Mucosa of gallbladder (tissue), 1 donor: ENCODE measurements at regions not wholly inside any gene's neighbourhood (a gene's known extent, or its start where the extent isn't known, plus 50 kb on each side); places are given as distances from the start of the nearest gene placed in this dataset.
"Not testable (repeated sequence)": the region's sequence is repeated elsewhere in the genome, so short reads cannot be mapped to it uniquely, and the experiment has no call there.

Source experiments
- DNase-seq: peaks from one replicate; pipeline ENCODE4 v3.0.0-alpha.2; 2020; ENCODE audit warnings: low spot score
- donor health status: DM: no; HTN: no; CAD: no.

DNA sequence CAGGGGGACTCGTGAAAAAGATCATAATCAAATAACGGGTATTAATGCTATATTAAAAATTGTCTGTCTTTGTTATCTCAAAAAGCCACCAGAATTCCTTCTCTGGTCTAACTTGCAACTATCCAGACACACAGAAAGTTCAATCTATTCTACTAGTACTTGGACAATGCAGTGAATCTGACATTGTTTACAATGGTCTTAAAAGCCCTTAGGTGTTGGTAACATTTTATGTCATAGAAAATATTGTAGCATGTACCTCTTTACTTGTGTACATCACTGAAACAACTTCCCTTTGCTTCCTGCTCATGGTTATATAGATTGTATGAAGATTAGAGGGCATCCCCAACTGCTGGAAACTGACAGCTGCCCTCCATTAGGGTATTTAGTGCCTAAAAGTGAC, 71.1 kb upstream of the PPP3CA start:
- DNase-seq = no peak

DNA sequence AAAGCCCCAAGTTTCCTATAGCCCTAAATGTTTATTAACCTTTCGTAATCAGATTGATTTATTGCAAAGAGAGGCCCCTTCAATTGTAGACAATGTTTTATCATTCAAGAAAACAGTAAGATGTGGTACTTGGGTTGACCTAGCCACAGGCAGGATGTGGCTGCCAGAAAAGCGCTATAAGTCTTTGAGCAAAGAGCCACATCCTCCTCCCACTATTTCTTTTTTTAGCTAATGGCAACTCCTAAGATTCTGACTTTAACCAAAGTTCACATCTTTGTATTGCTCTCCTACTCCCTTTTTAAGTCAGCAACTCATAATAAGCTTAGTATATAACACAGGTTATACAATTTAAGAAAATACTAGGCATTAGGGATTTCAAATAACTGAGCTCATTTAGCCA, 70.7 kb upstream of the PPP3CA start:
- DNase-seq = no peak

DNA sequence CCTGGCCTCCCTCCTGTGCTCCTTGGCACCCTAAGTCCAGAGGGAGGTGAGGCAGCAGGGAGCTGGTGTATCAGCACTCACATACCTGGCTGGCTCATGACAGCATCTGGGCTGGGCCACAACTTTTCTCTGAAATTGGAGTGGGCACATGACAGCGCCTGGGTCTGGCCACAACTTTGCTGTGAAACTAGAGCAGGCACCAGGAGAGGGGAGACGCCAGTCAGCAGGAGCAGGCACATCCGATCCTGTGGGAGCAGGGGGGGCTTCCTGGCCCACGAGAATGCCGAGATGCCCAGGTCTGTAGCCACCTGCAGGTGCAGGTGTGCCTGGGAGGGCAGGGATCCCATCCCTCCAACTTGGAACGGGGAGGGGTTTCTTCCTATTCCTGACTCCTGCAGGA, 69.7 kb upstream of the PPP3CA start:
- DNase-seq = no peak

DNA sequence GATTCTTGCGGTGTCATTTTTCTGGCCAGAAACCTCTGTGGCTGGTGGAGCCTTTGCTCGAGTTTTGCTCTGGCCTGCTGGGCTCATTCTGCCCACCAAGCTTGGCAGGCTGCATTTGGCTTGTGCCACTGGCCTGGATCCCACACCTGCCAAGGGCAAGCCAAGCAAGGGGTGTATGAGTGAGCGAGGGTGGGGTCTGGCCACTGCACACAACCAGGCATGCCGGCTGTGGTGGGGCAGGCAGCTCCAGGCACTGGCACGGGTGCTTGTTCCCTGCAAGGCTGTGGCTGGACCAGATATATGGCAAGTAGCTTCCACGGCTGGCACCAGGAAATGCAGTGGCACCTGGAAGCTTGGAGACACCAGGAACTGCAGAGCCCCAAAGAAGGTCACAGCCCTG, 68.6 kb upstream of the PPP3CA start:
- DNase-seq = no peak

DNA sequence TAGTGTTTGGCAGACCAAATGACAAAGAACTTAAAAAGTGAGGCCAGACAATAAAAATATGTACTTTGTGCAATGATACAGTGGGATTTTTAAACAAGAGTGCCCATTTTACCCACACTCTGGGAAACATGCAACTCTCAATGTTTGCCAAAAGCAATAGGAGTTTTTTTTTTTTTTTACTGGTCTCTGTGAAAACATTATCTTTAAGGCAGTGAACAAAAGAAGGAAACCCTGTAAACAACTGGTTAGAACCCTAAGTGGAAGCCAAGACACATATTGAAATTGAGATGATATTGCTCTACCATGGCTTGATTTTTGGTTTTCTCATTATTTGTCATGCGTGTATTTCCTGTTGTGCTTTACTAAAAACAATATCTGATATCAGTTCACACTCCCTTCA, 67.2 kb upstream of the PPP3CA start:
- no peak for DNase-seq

DNA sequence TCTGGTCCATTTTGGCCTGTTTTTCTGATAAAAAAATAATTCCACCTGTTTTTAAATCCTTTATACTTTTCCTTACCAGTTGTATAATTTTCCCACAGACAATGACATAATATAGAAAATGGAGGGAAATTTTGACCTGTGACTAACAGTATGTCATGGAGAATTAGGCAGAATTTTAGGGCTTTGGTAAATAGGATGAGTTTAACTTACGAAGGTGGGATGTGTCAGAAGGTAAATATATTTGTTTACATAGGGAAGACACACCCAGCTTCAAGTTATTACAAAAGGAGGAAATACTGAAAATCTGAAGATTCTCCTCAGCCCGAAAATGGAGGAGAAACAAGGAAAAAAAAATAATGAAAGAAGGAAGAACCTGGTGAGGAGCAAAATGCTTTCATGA, 64.6 kb upstream of the PPP3CA start:
- DNase-seq = no peak

DNA sequence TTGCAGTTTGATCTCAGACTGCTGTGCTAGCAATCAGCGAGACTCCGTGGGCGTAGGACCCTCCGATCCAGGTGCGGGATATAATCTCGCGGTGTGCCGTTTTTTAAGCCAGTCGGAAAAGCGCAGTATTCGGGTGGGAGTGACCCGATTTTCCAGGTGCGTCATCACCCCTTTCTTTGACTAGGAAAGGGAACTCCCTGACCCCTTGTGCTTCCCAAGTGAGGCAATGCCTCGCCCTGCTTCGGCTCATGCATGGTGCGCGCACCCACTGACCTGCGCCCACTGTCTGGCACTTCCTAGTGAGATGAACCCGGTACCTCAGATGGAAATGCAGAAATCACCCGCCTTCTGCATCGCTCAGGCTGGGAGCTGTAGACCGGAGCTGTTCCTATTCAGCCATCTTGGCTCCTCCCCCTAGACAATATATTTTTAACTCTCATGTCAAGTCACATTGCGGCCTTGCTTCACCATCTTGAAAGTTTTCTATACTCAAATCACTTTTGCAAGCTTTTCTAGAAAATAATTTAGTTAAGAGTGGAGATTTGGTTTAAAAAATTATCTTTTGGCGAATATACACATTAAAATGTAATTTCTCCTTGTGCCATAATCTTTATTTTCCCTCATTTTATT, 64.1 kb upstream of the PPP3CA start:
- DNase-seq = not testable (repeated sequence)

DNA sequence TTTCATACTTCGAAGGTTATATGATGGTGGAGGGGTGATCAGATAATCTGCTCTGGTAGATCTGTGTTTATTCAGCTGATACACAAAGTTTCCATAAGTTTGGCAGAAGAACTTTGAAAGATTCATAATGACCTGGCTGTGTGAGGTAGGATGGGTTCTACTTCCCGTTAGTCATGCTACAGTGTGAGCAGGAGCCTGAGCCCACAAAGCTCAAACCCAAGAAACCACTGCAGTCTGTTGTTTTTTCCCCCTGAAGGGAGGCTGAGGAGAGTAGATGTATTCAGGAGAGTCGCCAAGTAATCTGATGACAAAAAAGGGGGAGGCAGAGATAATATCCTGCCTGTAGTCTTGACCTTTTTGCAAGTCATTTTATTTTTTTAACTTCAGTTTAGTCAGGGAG, 52.8 kb upstream of the PPP3CA start:
- DNase-seq = no peak

DNA sequence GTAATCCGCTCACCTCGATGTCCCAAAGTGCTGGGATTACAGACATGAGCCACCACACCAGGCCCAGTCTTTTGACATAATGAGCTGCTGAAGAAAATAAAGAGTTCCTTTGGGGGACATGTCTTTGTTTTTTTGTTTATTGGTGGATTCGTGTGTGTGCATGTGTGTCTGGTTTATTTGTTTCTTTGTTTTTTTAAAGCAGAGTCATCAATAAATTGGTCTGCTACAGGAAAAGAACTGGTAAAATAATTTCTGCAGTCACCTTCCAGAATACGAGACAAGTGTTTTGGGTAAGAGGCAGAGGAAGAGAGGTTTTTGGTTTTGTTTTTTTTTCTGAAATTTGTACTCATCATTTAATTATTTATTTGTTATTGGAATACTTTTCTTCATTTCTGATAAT, 51.5 kb upstream of the PPP3CA start:
- DNase-seq = no peak
